Activated gamma-delta T cell treated with Interleukin-2 at 50 U/mL for 16 hours (primary cell): ENCODE measurements at regions not wholly inside any gene's neighbourhood (a gene's known extent, or its start where the extent isn't known, plus 50 kb on each side); places are given as distances from the start of the nearest gene placed in this dataset.
"Not testable (repeated sequence)": the region's sequence is repeated elsewhere in the genome, so short reads cannot be mapped to it uniquely, and the experiment has no call there.

Experiments
- DNase-seq: peaks from one replicate; pipeline ENCODE4 v3.0.0-alpha.2; 2020

GRCh38 chr2:84033347-84033974 lies 425.6 kb downstream of the SUCLG1 start:
- DNase-seq: no peak

GRCh38 chr2:84031312-84032050 lies 427.6 kb downstream of the SUCLG1 start:
- DNase-seq: no peak

GRCh38 chr2:84029903-84030575 lies 429.0 kb downstream of the SUCLG1 start:
- DNase-seq: no peak

- no peak for DNase-seq
Measured at GRCh38 chr2:84026818-84027217, 432.3 kb downstream of the SUCLG1 start.

GRCh38 chr2:84022810-84023431 lies 436.2 kb downstream of the SUCLG1 start:
- DNase-seq: no peak

- no peak for DNase-seq
Measured at GRCh38 chr2:84017010-84017409, 442.1 kb downstream of the SUCLG1 start.

GRCh38 chr2:84016183-84016582 lies 442.9 kb downstream of the SUCLG1 start:
- no peak for DNase-seq

GRCh38 chr2:83997889-83998288 lies 461.2 kb downstream of the SUCLG1 start:
- DNase-seq: no peak

- DNase-seq: no peak
Measured at GRCh38 chr2:83994633-83995179, 464.4 kb downstream of the SUCLG1 start.

GRCh38 chr2:83993873-83994632 lies 465.0 kb downstream of the SUCLG1 start:
- DNase-seq: no peak

- DNase-seq: no peak
Measured at GRCh38 chr2:83991992-83992391, 467.1 kb downstream of the SUCLG1 start.

- no peak for DNase-seq
Measured at GRCh38 chr2:83990636-83991035, 468.4 kb downstream of the SUCLG1 start.

- not testable (repeated sequence) for DNase-seq
Measured at GRCh38 chr2:83976628-83977027, 482.5 kb downstream of the SUCLG1 start.

- DNase-seq: no peak
Measured at GRCh38 chr2:83972128-83972527, 487.0 kb downstream of the SUCLG1 start.

- no peak for DNase-seq
Measured at GRCh38 chr2:83971547-83971946, 487.5 kb downstream of the SUCLG1 start.

- DNase-seq: no peak
Measured at GRCh38 chr2:83970217-83970929, 488.7 kb downstream of the SUCLG1 start.

- no peak for DNase-seq
Measured at GRCh38 chr2:83969085-83969484, 490.0 kb downstream of the SUCLG1 start.

- DNase-seq: no peak
Measured at GRCh38 chr2:83967854-83968253, 491.2 kb downstream of the SUCLG1 start.

GRCh38 chr2:83966946-83967345 lies 492.1 kb downstream of the SUCLG1 start:
- not testable (repeated sequence) for DNase-seq

- DNase-seq: no peak
Measured at GRCh38 chr2:83961512-83961911, 497.6 kb downstream of the SUCLG1 start.

- DNase-seq: no peak
Measured at GRCh38 chr2:83960371-83960770, 498.7 kb downstream of the SUCLG1 start.

GRCh38 chr2:83959266-83959665 lies 499.8 kb downstream of the SUCLG1 start:
- no peak for DNase-seq
